Stimulated activated CD8-positive, alpha-beta memory T cell treated with anti-CD3 and anti-CD28 coated beads, Interleukin-4, amount 100 ng/mL, for 1 hour (primary cell): ENCODE measurements at regions not wholly inside any gene's neighbourhood (a gene's known extent, or its start where the extent isn't known, plus 50 kb on each side); places are given as distances from the start of the nearest gene placed in this dataset.
"Not testable (repeated sequence)": the region's sequence is repeated elsewhere in the genome, so short reads cannot be mapped to it uniquely, and the experiment has no call there.

ENCODE experiments used
- DNase-seq, 2 donors: peaks; one replicate each; pipeline ENCODE4 v3.0.0-alpha.2; 2020; ENCODE audit warnings: low read depth in 2 of 2, low spot score in 1 of 2

DNA sequence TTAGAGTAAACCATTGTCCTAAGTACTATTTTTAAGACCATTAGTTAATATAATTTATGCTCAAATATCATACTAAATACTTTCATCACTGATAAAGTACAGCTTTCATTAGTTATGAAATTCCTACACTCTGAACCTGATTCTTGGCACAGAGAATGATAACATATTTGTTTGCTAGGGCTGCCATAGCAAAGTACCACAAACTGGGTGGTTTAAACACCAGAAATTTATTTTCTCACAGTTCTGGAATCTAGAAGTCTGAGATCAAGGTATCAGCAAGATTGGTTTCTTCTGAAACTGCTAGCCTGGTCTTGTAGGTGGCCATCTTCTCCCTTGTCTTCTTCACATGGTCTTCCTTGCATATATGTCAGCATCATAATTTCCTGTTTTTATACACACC is 608.4 kb downstream of the TLE1 start:
- DNase-seq: no peak

DNA sequence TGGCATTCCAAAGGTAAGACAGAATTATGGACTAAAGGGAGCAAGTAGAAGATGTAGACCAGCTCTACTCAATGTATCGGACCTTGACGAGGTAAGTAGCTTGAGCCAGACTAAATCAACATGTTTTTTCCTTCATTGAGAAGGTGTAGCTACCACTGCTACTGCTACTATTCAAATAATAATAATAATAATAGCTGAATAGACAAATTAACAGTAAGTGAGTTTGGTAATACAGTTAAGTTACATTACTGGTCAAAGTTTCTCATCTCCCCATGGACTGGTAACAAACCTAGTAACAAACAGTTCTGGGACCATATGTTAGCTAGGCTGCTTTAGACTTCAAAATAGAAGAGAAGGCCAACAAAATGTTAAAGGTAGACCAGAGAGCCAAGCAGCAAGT is 609.2 kb downstream of the TLE1 start:
- DNase-seq: no peak

DNA sequence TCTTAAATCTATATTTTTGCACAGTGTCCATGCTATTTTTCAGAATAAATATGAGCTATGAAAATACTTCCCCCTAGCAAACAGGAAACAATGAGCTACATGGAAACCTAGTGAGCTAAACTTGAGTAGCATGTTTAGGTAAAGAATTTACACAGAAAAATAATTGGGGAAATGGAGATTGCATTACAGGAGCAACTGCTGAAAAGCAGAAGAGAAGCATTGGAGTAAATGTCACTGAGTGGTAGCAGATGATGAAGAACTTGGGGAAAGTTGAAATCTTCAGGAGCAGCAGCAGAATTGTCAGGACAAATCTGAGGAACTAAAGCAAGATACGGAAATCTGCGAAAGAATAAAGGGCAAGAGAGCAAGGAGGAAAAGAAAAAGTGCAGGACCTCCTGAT is 610.3 kb downstream of the TLE1 start:
- no peak for DNase-seq

DNA sequence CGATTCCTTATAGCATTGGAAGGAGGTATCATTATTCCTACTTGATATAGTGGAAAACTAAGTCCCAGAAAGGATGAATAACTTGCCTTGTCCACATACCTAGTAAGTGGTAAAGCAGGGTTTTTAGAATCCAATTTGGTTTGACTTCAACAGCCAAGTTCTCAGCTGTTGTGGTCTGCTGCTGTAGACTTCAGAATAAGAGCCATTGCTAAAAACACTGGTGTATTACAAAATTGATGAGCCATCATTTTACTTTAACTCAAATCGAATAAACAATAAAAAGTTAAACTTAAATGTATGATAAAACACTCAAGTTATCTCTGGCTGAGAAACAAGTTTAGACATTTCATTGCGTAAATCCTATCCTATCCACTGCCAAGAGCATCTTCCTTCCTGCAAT is 610.8 kb downstream of the TLE1 start:
- DNase-seq: no peak

DNA sequence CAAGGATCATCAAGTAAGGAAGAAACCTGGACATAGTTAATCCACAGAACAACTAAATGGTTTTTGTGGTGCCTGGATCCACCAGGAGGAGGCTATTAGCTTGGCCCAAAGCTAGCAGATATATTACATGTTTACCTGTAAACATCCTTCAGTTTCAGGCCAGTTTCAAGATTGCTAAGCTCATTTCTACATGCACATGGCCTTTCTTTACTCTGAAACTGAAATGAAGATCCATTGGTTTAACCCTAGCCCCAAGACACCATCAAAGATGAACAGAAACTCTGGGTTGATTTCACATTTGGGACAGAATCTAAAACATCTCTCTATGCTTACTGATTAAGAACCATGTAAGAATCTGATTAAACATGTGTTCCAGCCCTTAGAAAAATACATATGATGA is 611.8 kb downstream of the TLE1 start:
- no peak for DNase-seq

DNA sequence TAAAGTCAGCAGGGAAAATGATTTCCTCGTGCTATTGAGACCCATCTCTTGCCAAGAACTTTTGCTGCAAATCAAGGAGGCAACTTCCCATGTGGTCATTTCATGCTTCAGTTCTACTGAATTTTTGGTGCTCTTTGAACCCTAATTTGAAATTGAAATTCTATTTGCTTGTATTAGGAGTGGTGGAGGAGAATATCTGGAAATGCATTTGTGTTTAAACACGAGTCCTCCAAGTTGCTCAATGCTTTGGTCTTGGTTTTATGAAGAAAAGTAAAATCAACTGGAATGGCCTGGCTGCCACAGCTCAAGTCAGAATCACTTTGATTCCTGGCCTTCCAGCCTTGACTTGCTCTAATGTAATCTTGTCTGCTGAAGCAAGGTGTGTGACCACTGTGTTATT is 613.2 kb downstream of the TLE1 start:
- no peak for DNase-seq

DNA sequence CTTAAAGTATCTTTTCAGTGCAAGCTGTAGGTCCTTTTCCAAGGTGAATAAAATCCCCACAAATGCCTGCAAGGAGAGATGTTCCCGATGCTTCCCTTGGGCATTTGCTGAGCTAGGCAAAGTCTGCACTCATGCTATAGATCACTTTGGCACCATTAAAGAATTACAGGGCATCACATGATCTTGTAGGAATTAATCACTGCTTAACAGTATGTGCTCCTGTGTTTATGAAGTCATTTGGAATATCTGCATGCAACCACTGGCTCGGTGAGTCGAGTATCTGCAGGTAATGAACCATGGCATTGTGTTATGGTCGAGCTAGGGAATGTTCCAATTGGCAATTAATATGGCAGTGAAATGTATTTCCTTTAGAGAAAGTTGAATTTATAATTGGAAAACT is 615.1 kb downstream of the TLE1 start:
- no peak for DNase-seq

DNA sequence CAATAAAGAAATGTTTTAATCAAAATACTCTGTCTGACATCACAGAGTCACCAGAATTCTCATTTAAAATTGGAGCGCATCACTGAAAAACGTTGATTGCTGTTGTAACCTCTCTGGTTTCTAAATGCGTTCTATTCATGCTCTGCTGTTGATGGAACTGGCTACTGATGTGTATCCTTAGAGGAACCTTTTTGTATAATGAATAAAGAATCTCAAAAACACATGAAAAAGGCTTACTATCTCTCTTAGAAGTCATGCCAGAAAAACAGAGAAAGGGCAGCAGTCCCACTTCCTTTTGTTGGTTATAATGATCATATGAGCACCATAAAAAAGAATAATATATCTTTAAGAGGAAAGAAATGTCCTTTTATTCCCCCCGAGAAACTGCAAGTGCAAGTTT is 615.5 kb downstream of the TLE1 start:
- no peak for DNase-seq

DNA sequence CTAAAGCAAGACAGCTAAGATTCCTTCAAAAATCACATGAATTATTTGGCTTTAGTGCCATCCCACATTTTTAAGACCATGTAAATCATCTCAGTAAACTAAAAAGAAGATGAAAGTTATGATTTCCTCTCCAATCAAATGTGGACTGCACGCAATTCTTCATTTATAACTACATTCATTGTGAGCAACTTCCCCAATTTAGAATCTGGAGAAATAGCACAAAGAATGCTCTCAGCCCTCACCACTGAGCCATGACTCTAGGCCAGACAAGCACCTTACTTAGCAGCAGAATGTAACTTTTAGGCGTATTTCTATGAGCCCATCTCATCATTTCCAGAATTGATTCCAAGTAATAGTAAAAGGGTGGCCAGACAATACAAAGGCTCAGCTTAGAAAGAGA is 616.6 kb downstream of the TLE1 start:
- DNase-seq: no peak

DNA sequence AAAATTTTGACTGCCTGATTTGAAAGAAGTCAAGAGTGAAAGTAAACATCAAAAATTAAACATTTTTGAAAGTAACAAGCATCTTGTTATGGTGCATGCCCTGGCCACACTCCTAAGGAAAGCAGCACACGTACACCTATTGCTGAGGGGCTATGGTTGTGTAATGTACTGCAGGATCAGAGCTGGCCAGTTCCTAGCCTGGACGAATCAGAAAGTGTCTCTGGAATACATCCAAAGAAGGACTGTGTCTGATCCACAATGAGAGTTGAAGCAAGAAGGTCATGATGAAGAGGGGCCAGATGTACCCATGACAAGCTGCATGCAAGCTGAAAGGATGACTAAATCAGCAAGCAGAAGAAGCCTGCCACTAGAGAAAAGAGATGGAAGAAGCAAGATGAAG is 618.2 kb downstream of the TLE1 start:
- DNase-seq: no peak

DNA sequence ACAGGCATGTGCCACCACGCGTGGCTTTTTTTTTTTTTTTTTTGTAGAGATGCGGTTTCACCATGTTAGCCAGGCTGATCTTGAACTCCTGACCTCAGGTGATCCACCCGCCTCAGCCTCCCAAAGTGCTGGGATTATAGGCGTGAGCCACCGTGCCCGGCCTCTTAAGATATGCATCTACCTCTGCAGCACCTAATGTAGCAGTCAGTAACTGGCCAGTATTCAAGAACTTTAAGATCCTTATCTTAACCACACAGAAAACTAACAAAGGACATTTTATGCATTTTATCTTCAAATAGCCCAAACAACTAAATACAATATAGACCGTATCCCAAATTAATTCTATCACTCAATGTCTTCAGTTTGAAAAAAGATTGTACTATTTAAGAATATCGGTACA is 618.7 kb downstream of the TLE1 start:
- DNase-seq: no peak

DNA sequence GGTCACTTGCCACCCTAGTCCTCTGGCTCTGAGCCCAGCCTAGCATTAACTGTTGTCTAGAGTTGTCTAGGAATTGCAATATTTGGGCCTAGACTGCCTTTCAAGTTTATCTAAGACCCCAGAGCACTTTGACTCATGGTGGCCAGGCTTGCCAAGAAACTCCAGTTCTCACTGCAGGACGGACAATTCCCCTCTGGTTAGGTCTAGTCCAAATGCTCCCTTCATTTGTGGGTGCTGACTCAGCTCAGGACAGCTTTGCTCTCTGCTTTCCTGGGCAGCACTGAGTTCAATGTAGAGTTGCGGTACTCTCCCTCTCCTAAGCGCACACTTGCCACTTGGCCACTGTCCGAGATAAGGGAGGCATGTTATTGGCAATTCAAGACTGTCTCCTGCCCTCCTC is 619.4 kb downstream of the TLE1 start:
- DNase-seq: no peak

DNA sequence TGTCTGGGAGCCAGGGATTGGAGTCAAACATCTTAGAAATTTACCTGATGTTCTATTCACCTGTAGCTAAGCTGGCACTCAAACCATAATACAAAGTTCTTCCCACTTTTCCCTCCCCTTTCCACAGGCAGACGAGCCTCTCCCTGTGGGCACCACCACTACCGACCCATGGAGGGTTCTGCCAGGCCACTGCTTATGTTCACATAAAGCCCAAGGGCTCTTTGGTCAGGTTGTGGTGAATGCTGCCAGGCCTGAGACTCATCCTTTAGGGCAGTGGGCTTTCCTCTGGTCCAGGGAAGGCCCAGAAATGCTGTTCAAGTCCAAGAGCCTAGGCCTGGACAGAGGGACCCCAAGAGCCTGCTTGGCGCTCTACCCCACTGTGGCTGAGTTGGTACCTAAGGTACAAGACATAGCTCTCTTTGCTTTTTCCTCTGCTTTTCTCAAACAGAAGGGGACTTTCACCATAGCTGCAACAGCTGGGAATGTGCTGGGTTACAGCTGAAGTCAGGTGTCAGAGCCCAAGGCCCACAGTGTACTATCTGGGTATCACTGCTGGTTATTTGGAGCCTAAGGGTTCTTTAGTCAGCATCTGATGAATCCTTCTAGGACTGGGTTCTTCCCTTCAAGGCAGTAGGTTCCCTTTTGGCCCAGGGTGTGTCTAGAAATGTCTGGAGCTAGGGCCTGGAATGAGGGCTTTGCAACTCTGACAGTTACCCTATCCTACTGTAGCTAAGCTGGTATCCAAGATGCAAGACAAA is 620.1 kb downstream of the TLE1 start:
- DNase-seq: no peak

DNA sequence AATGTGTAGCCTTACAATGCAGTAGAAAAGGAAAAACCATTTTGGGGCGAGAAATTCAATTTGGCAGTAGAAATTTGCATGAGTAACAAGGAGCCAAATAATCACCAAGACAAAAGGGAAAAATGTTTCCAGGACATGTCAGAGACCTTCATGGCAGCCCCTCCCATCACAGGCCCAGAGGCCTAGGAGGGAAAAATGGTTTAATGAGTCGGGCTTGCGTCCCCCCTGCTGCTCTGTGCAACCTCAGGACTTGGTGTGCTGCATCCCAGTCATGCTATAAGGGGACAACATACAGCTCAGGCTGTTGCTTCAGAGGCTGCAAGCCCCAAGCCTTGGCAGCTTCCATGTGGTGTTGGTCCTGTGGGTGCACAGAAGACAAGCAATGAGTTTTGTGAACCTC is 626.4 kb downstream of the TLE1 start:
- DNase-seq: not testable (repeated sequence)

DNA sequence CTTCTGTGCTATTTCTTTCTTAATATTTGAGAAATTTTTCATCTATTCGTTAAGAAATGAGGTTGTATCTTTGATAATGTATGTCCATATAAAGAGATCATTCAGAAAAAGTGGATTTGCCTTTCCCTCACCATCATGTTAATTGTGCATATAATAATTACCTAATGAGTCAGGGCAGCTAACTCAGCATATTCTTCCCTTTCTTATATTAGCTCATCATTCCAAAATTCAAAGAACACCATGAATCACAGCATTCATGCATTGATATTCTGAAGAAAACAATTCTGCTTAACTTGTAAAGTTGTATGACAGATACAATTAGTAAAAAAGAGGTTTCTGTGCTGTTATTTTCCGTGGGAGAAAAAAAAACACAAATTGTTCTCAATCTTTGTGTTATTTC is 630.6 kb downstream of the TLE1 start:
- no peak for DNase-seq

DNA sequence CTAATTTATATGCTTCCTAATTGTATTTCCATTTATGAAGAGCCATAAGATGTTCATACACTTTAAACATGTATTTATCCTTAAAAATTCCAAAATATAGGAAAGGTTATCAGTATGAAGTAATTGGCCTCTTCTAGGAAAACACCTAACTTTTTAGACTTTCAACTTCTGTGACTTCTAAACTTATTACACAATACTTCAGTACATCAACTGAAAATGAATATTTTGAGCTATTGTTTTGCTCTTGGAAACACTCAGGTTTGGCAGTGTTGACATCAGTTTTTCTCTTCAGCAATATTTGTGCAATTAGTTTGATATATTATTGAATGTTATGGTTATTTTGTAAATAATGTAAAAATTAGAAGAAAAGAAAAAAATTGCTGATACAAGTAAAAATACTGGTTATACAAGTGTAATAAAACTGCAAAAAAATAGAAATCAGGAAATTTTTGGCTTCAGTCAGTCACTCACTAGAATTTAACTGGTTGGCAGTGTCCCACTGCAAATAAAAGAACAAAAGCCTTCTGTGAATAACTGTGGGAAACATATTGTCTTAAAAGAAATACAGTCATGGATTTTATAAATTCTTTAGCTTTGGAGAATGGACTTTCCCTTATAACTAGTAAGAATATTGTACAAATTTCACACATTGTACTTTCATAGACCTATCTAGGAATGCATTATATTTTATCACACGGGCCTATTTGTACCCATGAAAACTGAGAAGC is 635.9 kb downstream of the TLE1 start:
- DNase-seq: no peak

DNA sequence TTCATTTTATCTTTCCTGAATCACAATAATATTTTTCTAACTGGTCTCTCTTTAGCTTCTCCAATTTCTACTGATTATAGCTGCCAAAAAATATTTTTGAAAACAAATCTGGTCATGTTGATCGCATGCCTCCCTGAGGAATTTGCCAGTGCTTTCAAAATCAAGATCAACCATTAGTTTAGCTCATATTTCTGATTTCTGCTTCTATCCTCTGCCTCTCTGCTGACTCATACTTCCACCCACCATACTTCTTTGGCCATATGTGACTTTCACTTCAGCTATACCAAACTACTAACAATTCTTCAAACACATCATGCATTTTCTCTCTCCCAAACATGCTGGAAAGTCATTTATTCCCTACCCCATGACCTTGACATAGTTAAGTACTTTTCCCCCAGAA is 636.5 kb downstream of the TLE1 start:
- DNase-seq: no peak

DNA sequence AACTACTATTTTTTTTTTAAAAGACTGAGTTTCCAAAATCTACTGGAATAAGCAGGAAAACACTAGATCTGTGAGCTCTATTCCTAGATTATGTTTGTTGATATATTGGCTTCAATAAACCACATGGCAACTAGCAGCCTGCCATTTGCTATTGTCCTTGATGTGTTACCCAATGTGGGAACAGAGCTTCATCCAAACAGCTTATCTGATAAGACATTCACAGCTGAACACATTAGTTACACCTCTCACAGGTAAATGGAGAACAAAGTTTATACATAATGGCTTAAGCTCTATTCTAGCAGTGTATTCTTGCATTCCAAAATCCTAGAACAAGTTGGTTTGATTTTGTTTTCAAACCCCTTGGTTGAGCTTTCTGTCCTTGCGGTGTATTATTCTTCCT is 642.1 kb downstream of the TLE1 start:
- DNase-seq: no peak

DNA sequence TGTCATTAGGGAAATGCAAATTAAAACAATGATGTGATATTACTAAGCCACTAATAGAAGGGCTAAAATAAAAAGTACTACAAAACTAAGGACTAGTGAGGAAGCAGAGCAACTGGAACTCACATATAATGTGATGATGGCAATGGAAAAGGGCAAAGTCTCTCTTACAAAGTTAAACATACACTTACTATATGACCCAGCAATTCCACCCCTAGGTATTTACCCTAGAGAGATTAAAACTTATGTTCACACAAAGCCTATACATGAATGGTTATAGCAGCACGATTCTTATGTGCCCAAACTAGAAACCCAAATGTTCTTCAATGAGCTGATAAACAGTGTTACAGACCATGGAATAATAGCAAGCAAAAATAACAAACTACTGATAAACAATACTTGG is 643.7 kb downstream of the TLE1 start:
- no peak for DNase-seq

DNA sequence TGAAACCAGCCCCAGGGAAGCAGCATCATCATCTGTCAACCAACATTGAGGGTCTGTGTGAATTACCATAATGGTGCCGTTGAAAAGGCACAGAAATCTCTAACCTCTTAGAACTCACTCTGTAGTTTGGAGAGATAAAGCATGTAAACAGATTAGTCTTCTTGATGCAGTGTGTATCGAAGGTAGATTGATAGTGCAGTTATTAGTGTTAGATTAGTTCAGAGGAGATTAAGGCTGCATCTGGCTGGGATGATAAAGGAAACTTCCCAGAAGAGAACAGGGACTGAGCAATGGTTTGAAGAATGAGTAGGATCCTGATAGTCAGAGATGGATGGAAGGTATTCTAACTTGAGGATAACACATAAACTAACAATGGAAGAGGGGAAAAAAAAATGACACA is 651.5 kb downstream of the TLE1 start:
- no peak for DNase-seq

DNA sequence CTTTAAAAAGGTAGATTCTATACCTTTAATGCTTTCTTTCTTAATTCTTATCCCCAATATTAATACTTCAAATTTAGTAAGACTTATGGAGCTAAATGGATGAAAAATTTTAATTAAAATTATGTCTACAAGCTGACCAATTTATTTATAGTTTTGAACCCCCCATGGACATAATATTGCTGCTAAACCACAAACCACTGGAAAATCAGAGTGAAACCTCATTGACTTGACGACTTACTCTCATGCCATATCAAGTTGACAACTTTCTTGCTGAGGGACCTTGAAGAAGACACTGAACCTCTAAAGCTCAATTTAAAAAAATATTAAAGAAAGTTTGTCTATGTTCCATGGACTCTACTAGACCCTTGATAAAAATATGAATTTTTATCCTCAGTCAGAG is 653.7 kb downstream of the TLE1 start:
- DNase-seq: no peak

DNA sequence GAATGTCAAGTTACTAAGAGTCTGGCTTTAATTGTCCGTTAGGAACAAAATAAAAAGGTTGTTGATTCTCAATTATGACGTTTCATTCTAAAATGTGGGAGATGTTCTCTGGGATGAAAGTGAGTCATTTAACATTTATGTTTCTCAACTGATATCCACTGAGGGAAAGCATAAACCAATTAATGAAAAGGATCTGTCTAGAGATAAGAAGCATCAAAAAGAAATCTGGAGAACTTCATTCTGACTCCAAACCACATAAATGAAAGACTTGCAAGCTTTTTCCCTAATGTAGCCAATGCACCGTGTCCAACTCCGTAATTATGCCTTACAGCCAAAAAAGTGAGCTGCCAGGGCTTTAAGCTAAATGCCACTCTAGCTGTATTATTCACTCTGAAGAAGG is 654.2 kb downstream of the TLE1 start:
- no peak for DNase-seq

DNA sequence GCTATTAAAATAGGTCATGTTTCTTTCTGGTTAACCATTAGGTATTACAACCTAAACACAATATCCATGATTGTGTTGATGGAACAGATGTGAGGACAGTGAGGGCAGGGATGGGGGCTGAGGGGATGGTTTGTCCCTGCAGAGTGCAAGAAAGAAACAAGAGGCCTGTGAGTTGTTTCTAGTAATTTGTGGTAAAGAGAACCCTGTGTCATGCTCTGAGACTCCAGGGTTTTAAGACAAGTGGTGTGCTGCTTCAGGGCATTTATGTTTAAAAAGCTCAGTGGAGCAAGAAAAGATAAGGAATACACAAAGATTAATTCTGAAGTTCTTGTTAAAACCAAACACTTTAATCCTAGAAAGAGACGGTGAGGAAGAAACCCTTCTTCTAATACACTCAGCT is 656.5 kb downstream of the TLE1 start:
- DNase-seq: no peak
